ENCODE measurements at regions not wholly inside any gene's neighbourhood (a gene's known extent, or its start where the extent isn't known, plus 50 kb on each side); places are given as distances from the start of the nearest gene placed in this dataset.

GRCh38 chr9:109937861-109938453 is 158.0 kb downstream of the PALM2AKAP2 start:
- TF ChIP-seq POLR2A (IDR thresholded peaks at IDR 0.05; ENCODE audit: low read depth, low read length) (no peak), TAF1 (IDR thresholded peaks at IDR 0.05; ENCODE audit: borderline replicate concordance, low read depth, low read length) (no peak)

Data from GM12892 (cell line).